Stomach (tissue), 8 donors: ENCODE measurements at regions not wholly inside any gene's neighbourhood (a gene's known extent, or its start where the extent isn't known, plus 50 kb on each side); places are given as distances from the start of the nearest gene placed in this dataset.

Experiments
- DNase-seq, 2 donors: peaks; one replicate each; pipeline versions ENCODE4 v3.0.0 to v3.0.0-alpha.2; 2013 to 2019
- H3K27ac ChIP-seq, 5 donors: fragments of 200-600 bp in 4 of 5; sonication (generic) in 4 of 5; one replicate each; pipeline ENCODE4 v1.5.1; 2013 to 2019; ENCODE audit warnings: mild to moderate bottlenecking in 1 of 5, moderate library complexity in 1 of 5
- H3K27me3 ChIP-seq, 3 donors: fragments of 200-600 bp; sonication (generic); one replicate each; pipeline ENCODE4 v1.5.1; 2017 to 2019; ENCODE audit warnings: mixed run types in 1 of 3
- H3K36me3 ChIP-seq, 4 donors: fragments of 200-600 bp; sonication (generic); 1 replicate in 3 of 4; 2 replicates in 1 of 4; pipeline ENCODE4 v1.5.1; 2016 to 2019
- H3K4me1 ChIP-seq, 4 donors: fragments of 200-600 bp; sonication (generic); one replicate each; pipeline ENCODE4 v1.5.1; 2016 to 2019
- H3K4me3 ChIP-seq, 4 donors: fragments of 200-600 bp; sonication (generic) in 3 of 4; one replicate each; pipeline ENCODE4 v1.5.1; 2016 to 2019; ENCODE audit warnings: mild to moderate bottlenecking in 1 of 4
- H3K9me3 ChIP-seq, 4 donors: fragments of 200-600 bp; sonication (generic); one replicate each; pipeline ENCODE4 v1.5.1; 2016 to 2019
- CTCF ChIP-seq, 7 experiments: fragments of 450-650 bp in 4 of 7; fragments of 200-600 bp in 3 of 7; sonication (generic) in 3 of 7; IDR thresholded peaks; one replicate each; pipeline ENCODE4 v1.5.1; 2016 to 2019; ENCODE audit warnings: antibody characterized with exemption in 7 of 7, control low read depth in 2 of 7, mild to moderate bottlenecking in 1 of 7
- EP300 ChIP-seq: sonication (generic); formaldehyde crosslinking; IDR thresholded peaks from one replicate; pipeline ENCODE4 v1.6.1; 2017; ENCODE audit warnings: antibody characterized with exemption
- POLR2A ChIP-seq, 4 donors: fragments of 450-650 bp; IDR thresholded peaks; one replicate each; pipeline ENCODE4 v1.6.1; 2016; ENCODE audit warnings: antibody characterized with exemption in 4 of 4, control low read depth in 2 of 4, mild to moderate bottlenecking in 1 of 4, moderate library complexity in 1 of 4
- POLR2AphosphoS5 ChIP-seq, 3 donors: sonication (generic); formaldehyde crosslinking; IDR thresholded peaks; one replicate each; pipeline ENCODE4 v1.6.1; 2016; ENCODE audit warnings: antibody characterized with exemption in 3 of 3
- WGBS, 5 donors: extraction: QIAGEN DNeasy Blood & Tissue Kit in 3 of 5; methylation state at CpG; one replicate each; pipeline versions ENCODE4 v1.1.5 to v1.1.7; 2013 to 2018; 5-methylcytosine and 5-hydroxymethylcytosine counted together
- intact Hi-C: fragments of 100-400 bp; cut with DNase I; formaldehyde crosslinking; loops from one replicate; pipeline ENCODE4 v1.15.1; 2023; ENCODE audit warnings: low total_unique reads
- donor health status: healthy with polysubstance abuse.
- donor health status: Bipolar disorder and iron deficiency.
- donor health status: healthy.

- no peak for DNase-seq
- intact Hi-C loops = no loop called here
- H3K36me3 ChIP-seq = no peaks in the 10 kb centered on the region
- H3K9me3 ChIP-seq = peaks cover 0 to 4% (median 0%) of the 10 kb centered on the region in 4 donors
- no peaks in the 10 kb centered on the region for H3K4me1 ChIP-seq
- 59 to 70% (median 67%) methylated on average over 1 to 2 of the region's 2 CpGs for WGBS, 5 donors
- H3K4me3 ChIP-seq = no peak overlapping the region
- TF ChIP-seq EP300 (no peak), CTCF (IDR thresholded peaks at IDR 0.05) (no peak), POLR2AphosphoS5 (IDR thresholded peaks at IDR 0.05) (no peak), POLR2A (IDR thresholded peaks at IDR 0.05) (no peak)
- no peak overlapping the region for H3K27ac ChIP-seq
- H3K27me3 ChIP-seq = no peaks in the 10 kb centered on the region
These were observed 106.4 kb upstream of the IRX2 start for GRCh38 chr5:2857837-2858236.

GRCh38 chr5:2856206-2856605, 104.7 kb upstream of the IRX2 start:
- WGBS, 5 donors = 84 to 89% (median 87%) methylated on average over 13 of the region's 13 CpGs
- H3K27me3 ChIP-seq = no peaks in the 10 kb centered on the region
- no peak overlapping the region for H3K27ac ChIP-seq
- no peaks in the 10 kb centered on the region for H3K9me3 ChIP-seq
- DNase-seq = no peak
- TF ChIP-seq CTCF (IDR thresholded peaks at IDR 0.05) (no peak), POLR2A (IDR thresholded peaks at IDR 0.05) (no peak), EP300 (no peak), POLR2AphosphoS5 (IDR thresholded peaks at IDR 0.05) (no peak)
- H3K4me1 ChIP-seq = no peaks in the 10 kb centered on the region
- no peak overlapping the region for H3K4me3 ChIP-seq
- intact Hi-C loops = no loop called here
- H3K36me3 ChIP-seq = no peaks in the 10 kb centered on the region

GRCh38 chr5:2852446-2852845, 101.0 kb upstream of the IRX2 start:
- Histone ChIP-seq H3K27me3 (no peaks in the 10 kb centered on the region), H3K4me3 (no peak overlapping the region), H3K36me3 (no peaks in the 10 kb centered on the region), H3K27ac (no peak overlapping the region), H3K9me3 (no peaks in the 10 kb centered on the region), H3K4me1 (no peaks in the 10 kb centered on the region)
- no peak for DNase-seq
- intact Hi-C loops = no loop called here
- TF ChIP-seq EP300 = no peak
- TF ChIP-seq POLR2A (IDR thresholded peaks at IDR 0.05) = no peak
- TF ChIP-seq POLR2AphosphoS5 (IDR thresholded peaks at IDR 0.05) = no peak
- TF ChIP-seq CTCF (IDR thresholded peaks at IDR 0.05) = no peak
- WGBS, 5 donors = 71 to 100% (median 86%) methylated on average over 1 of the region's 1 CpG

GRCh38 chr5:2851895-2852294, 100.4 kb upstream of the IRX2 start:
- intact Hi-C loops = no loop called here
- Histone ChIP-seq H3K27ac (no peak overlapping the region), H3K27me3 (no peaks in the 10 kb centered on the region), H3K36me3 (no peaks in the 10 kb centered on the region), H3K4me3 (no peak overlapping the region), H3K9me3 (no peaks in the 10 kb centered on the region), H3K4me1 (no peaks in the 10 kb centered on the region)
- WGBS, 5 donors = 81 to 91% (median 86%) methylated on average over 5 of the region's 5 CpGs
- no peak for TF ChIP-seq CTCF (IDR thresholded peaks at IDR 0.05)
- TF ChIP-seq EP300 = no peak
- no peak for TF ChIP-seq POLR2AphosphoS5 (IDR thresholded peaks at IDR 0.05)
- TF ChIP-seq POLR2A (IDR thresholded peaks at IDR 0.05) = no peak
- DNase-seq = no peak
